ENCODE measurements at regions not wholly inside any gene's neighbourhood (a gene's known extent, or its start where the extent isn't known, plus 50 kb on each side); places are given as distances from the start of the nearest gene placed in this dataset.
"Not testable (repeated sequence)": the region's sequence is repeated elsewhere in the genome, so short reads cannot be mapped to it uniquely, and the experiment has no call there.

DNA sequence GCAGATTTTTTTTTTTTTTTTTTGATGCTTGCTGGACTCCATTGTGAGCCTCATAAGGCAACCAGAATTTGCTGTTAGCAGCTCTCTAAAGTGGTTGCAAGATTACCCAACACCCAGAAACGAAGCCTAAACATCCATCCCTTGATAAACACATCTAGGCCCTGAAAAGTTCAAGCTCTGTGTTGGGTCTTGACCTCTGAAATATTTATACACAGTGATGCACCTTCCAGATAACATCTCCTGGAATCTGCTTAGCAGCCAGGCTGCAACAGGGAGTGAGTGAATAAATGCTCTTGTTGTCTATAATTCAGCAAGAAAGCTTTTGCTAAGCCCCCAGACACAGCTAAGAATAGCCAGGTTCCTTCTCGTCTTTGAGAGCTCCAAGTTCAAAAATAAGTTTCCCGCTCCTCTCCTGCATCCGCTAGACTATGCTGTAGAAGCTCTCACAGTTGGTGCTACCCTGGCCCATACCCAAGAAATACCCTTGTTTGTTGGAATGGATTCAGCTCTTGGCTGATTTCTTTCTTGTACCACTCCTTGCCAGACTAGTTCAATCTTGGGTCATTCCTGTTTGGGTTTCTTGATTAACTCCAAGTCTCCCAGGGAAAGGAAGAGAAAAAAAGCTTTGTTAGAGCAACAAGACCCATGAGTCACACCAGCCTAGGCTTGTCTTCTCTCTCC is 610.6 kb upstream of the TBX3 start:
- no peak for DNase-seq

DNA sequence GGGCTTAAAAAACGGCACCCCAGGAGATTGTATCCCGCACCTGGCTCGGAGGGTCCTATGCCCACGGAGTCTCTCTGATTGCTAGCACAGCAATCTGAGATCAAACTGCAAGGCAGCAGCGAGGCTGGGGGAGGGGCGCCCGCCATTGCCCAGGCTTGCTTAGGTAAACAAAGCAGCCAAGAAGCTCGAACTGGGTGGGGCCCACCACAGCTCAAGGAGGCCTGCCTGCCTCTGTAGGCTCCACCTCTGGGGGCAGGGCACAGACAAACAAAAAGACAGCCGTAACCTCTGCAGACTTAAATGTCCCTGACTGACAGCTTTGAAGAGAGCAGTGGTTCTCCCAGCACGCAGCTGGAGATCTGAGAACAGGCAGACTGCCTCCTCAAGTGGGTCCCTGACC is 601.5 kb upstream of the TBX3 start:
- not testable (repeated sequence) for DNase-seq

DNA sequence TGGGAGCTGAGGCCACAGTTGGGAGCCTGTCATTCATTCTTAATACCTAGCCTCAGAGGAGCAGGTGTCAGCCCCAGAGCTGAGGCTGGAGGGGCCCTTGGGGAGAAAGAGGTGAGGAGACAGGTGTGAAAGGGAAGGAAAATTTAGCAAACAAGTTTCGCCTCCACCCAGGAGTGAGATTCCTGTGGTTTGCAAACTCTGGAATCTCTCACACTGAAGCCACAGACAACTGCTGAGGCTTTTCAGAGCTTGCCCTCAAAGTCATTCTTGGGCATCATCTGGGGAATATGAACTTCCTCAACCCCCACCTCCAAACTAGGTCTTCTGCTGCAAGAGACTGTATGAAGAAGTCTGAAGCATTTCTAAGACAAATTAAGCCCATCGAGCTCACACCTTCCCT is 589.5 kb upstream of the TBX3 start:
- no peak for DNase-seq

DNA sequence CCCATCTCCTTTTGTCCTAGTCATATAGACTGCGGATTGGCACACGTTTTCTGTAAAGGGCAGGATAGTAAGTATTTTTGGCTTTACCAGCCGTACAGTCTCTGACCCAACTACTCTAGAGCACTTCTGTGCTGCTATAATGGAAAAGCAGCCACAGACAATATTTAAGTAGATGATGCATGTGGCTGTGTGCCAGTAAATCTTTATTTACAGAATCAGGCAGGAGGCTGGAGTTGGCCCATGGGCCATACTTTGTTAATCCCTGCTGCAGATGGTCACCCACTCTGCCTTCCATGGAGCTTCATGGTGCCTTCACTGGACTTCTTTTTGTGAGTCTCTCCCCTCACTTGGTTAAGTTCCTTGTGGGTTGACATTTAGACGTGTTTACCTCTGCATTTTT is 584.5 kb upstream of the TBX3 start:
- no peak for DNase-seq

DNA sequence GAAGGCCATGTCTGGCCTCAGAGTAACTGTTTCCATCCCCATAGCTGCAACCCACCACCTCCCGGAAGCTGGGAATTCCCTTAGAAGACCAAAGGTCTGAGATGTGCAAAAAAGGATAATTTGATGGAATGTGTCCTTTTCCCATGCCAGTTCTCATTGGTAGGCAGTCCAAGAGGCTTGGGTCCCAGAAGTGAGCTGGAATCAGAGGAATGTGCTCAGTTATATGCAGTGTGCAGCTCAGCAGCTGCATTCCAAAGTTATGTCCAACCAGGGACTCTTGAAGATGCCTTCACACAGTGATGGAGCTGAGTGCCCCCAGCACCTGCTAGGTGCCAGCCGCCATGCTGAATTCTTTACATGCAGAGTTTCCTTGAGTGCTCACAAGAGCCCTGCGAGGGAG is 583.9 kb upstream of the TBX3 start:
- no peak for DNase-seq

DNA sequence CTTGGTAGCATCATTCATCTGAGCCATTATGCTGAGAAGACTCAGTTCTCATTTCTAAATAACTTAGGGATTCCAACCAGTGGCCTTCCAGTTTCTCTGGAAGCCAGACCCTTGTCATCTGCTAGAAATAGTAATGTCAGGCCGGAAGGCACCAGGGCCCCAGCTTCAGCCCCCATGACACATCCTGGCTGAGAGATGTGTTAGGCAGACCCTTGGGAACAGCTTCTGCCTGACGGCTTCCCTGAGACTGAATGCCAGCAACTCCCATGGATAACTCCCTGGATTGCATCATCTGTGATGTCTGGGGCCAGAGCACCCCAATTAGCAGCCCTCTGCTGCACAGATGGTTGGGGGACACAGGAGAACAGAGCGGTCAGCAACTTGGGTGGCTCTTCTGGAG is 583.5 kb upstream of the TBX3 start:
- no peak for DNase-seq

DNA sequence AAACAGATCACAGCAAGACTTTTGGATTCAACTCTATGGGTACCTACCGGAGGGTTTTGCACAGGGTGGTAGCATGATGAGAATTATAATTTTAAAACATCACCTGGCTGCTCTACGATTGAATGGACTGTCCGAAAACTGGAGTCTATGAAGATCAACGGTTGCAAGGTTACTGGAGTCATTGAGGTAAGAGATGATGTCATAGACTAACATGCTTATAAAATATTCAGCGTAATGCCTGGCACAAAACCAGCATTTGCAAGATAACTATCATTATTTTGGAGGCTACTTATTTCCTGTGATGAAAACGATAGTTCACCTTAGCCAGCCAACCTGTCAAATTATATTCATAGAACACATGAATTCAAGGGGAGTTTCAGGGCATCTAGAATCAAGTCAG is 580.6 kb upstream of the TBX3 start:
- no peak for DNase-seq

DNA sequence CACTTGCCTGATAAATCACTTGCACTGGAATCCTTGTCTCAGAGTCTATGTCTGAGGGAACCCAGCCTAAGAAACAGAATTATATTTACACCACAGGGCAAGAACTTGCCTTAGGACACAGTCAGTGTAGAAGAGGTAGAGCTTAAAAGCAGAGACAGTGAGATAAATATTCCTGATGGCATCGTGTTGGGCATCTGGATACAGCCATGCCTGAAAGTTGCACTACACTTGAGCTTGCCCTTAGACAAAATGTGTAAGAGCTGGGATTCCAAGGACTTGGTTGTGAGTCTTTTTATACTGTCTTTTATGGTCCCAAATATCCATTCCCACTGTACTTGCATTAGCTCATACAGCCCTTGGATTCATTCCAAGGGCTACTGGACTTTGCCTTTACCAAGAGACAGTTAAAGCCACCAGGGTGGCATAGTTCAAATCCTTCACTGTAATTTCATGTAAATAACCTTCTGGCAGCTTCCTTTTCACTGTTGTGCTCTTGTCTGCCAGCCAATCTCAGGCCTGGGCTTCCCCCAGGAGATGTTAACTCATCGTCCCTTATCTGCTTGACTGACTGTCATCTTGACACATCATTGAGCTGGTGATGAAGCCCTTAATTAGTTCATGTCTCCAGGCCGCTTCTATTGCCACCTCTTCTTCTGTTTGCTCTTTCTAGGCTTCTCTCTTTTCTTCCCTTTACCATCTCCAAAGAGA is 577.9 kb upstream of the TBX3 start:
- DNase-seq, result no peak

DNA sequence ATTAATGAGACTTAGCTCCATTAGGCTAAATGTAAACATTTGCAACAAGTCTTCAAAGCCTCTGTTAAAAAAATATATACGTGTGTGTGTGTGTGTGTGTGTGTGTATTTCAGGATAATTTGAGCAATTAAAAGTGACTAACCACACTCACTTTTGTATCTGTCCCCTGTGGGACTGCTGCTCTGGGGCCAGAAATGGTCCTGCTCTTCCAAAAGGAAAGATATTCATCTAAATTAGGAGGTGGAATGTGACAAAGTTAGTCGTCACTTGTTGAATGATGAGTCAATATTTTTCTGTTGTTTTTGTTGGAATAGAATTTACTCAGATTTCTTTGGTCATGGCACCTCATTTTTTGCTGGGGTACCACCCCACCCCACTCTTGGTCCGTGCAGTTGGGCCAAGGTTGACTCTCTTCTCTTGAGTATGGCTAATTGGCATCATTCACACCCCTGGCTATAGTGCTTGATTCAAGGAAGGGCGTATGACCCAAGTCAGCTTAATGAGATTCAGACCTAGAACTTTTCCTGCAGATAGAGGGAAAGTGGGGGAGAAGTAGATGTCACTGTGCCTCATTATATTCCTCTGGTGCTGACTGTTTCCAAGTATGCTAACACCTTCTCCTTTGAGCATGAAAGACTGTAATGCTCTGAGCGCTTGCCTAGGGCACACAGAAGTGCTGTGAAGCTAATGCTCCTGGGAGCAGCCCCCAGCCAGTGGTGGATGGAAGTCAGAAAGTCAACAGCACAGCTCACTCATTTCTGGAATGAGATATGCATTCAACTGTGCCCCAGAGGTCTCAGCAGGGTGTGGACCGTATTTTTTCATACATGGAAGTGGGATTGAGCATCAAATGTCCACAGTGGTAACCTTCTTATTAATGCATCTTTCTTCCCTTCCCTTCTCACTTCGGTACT is 577.0 kb upstream of the TBX3 start:
- no peak for DNase-seq

DNA sequence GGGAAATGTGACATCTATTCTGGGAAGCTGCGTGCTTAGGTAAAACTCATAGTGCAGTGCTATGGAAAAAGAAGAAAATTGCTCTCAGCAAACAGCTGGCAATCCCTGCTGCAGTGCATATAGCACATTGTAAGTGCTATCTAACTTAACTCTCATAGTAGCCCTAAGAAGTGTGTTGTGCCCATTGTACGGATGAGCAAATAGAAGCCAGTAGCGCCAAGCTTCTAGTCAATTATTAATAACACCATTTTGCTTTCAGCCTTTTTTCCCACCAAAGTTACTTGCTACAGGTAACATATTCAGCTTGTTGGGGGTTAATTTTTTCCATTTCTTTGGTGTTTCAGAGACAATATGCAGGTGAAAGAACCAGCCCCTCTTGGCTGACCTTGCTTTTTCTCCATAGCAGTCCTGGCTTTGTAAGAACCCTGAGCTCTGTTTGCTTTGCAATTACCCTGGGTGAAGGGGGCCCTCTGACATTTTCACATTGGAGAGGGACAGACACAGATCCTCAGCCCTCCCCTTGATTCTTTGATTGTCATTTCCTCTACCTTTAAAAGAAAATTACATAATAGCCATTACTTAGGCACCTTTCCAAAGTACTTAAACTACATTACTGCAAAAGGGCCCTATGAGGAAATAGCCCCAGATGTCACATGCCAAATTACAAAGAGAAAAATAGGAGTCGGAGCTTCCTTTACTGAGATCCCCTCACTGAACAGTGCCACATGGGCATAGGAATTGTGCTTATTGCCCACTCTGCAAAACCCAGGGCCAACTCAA is 576.2 kb upstream of the TBX3 start:
- DNase-seq, result no peak

DNA sequence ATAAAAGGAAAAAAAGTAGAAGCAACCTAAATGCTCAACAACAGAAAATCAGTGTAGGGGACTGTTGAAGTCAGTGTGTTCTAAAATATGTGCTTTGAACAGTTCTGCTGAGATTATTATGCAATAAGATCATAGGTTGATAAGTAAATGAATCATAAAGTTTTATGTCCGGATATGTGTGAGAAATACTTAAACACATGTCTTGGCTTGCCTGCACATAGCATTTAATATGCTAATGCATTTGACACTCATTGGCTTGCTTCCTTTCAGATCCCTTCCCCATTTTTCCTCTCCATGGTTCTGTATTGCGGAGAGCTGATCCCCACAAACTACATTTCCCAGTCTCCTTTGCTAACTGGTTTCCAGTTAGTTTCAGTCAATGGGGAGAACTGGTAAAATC is 573.8 kb upstream of the TBX3 start:
- DNase-seq, result no peak

DNA sequence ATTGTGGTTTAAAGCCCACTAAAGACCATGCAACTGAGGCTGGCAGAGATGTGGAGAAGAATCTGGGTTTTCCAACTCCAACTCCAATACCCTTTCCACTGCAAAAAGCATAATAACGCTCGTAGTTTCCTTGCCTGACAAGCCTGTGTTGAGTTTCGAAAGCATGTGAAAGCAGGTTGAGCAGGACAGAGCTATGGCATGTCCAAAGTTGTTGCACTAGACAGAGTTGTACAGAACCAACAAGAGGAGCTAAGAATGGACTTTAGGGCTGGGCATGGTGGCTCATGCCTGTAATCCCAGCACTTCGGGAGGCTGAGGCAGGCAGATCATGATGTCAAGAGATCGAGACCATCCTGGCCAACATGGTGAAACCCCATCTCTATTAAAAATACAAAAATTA is 572.0 kb upstream of the TBX3 start:
- no peak for DNase-seq

DNA sequence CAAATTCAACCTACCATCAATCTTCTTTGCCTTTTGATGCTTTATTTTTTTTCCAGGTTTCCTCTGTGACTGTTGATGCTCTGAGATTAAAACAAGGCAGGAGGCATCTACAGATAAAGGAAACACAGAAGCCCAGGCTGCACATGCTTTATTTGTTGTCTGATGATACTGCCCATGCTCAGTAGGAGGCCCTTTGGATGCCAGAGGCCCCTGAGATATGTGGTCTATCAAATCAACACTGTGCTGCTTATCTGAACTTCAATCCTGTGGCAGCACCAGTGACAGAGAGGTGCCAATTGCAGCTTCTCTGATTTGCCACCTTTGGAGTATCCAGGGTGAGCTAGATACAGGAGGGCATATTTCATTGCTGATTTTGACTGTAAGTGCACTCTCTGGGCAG is 571.3 kb upstream of the TBX3 start:
- no peak for DNase-seq

DNA sequence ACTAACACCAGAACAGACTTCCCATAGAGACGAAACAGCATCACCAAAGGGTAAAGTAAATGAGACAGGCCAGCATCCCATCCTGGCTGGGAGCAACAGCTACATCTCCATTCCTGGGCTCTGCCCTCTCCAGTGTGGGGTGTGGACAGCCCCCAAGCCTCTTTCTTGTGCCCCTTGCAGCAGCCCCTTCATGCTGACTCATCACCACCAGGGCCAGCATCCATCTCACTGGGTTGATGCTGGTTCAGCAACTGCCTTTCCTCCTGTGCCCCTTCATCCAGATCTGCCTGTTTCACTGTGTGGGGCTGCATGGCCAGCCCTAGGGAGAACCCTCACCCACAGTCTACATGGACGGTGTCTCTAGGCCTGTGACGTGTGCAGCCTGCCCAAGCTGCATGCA is 569.1 kb upstream of the TBX3 start:
- no peak for DNase-seq

DNA sequence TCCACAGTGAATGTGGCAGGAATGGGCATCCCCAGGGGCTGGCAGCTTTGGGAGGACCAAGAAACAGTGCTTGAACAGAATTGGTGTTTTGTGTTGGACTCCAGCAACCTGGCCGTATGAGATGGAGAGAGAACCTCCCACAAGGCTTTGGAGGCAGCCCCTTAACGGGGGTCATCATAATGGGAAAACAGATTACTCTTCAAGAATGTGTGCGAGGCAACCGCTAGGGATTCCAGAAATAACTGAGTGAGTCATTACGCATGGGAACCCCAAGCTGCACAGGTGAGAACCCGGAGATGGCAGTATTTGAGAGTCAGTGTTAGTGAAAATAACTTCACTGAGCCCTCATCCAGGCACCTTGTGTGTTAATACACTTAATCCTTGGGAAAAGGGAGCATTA is 567.8 kb upstream of the TBX3 start:
- DNase-seq, result no peak

DNA sequence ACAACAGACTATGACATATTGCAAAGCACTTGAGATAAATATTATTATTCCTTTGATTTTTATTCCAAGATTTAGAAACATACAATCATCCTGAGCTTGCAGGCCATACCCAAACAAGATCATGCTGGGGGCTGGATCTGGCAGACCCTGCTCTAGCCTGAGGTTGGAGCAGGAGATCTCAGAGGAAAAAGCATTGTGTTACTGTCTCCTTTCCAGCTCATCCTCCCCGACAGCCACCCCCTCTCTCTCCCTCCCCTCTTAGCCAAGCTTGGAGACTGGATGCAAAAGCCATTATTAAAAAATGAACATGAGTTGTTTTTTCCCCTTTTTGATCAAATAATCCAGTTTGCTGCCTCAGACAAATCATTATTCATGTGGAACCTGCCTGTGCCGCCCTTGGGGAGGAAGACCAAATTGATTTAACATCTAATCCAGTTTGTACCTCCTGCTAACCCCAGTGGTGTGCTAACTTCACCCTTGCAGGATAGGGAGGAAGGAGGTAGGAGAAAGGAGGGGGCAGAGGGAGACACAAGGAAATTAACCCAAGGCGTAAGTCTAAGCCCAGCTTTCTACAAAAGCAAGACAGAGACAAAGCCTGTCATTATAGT is 565.8 kb upstream of the TBX3 start:
- DNase-seq, result no peak

DNA sequence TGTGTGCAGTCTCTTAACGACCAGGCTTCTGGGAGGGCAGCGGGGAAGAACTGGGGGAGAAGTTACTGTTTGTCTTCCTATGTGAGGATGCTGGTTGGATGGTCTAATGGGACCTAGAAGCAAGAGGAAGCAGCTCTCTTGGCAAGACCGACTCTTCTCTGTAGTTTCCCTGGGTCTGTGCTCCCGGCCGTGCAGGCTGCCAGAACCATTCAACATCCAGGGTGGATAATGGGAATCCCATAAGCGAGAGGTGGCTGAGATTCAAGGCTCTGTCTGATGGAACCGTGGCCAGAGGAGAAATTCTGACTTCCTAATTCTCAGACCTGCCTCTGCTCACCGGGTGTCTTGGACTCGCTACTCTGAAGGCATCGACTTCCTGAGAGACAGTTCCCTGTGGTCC is 561.0 kb upstream of the TBX3 start:
- DNase-seq, result no peak

DNA sequence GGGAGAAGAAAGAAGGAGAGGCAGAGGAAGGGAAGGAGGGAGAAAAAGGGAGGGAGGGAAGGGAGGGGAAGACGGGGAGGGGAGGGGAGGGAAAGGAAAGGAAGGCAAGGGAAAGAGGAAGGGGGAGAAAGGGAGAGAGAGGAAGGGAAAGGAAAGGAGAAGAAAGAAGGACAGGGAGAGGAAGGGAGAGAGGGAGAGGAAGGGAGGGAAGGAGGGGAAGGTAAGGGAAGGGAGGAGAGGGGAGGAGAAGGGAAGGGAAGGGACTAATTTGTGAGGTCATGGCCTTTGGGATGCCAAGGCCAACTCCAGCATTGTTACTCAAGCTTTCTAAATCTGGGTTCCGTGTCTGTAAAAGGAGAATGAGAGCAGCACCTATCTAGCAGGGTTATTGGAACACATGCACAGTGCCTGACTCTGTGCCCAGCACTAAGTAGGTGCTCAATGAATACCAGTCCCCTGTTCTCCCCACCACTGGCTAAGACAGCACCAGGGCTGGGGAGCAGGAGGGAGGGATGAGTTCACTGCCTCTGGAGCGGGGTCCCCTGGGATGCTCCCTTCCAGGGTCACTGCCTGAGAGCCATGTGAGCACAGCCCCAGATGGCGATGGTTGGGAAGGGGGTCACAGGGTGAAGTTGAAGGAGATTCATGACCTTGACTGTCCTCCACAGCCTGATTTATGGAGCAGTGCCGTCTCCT is 560.1 kb upstream of the TBX3 start:
- DNase-seq, result no peak

DNA sequence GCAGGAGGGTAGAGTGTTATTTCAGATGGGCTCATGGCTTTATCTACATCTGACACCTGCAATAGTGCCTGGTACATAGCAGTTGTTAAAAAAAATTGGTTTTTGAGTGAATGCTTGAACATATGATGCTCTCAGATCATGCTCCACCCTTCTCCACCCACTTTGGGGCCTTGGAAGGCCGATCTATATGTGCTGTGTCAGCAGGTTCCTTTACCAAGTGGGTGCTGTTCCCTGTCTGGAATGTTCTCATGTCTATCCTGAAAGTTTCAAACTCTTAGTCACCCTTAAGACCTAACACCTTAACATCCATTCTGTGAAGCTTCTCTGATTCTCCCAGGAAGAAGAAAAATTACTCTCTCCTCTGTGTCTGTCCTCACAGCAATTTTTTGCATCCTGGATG is 556.3 kb upstream of the TBX3 start:
- DNase-seq, result no peak

DNA sequence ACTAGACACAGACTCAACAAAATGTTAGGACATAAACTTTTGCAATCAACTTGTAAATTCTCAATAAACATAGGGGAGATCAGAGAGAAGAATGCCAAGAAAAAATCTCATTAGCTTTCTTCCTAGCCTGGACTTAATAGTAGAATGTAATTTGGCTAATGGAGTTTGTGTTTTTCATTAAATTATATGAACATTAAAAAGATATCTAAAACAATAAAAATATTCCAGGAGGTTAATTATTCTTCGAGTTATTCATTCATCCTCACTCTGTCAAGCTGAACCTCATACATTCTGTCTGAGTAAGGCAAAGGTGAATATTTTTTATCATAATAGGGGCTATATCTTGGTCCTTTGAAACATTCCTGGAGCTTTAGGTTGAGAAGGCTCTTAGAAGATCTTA is 551.9 kb upstream of the TBX3 start:
- DNase-seq, result no peak

DNA sequence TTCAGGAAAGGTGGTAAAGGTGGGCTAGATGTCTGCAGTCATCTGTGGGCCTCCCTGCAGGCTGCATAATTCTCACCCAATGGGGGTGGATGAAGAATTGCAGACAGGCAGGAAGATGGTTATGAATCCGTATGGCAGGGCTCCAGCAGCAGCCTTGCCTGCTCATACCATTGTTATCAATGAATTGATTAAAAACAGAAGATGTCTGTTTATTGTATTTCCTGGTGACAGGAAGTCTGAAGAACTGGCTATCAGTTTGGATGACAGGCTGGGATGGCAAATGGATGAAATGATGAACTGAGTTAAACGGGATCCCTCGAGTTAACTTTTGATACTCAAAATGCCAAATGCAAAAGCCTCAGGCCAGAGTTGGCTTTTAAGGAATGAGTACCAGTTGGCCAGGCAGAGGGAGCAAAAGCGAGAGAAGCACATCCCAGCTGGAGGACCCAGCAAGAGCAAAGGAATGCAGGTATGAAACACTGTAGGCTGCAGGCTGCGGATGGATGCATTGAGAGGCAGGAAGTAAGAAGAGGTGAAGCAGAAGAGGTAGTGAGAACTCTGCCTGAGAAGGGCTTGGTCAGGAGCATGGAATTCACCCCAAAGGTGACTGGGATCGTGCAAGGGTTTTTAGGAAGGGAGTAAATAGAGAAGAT is 550.0 kb upstream of the TBX3 start:
- no peak for DNase-seq
